B cell (primary cell): ENCODE measurements at regions not wholly inside any gene's neighbourhood (a gene's known extent, or its start where the extent isn't known, plus 50 kb on each side); places are given as distances from the start of the nearest gene placed in this dataset.

ENCODE experiments used
- EZH2 ChIP-seq: IDR thresholded peaks from 2 replicates; pipeline ENCODE4 v1.6.1; 2012; ENCODE audit warnings: borderline replicate concordance, low read depth, mild to moderate bottlenecking, moderate library complexity, low read length; ENCODE audit not compliant: insufficient read depth, poor library complexity, severe bottlenecking
- TF ChIP-seq, protein P1 (sequence below): fragments of 200-600 bp; IDR thresholded peaks from one replicate; pipeline ENCODE4 v1.8.0; 2022; ENCODE audit warnings: antibody characterized with exemption, mild to moderate bottlenecking

DNA sequence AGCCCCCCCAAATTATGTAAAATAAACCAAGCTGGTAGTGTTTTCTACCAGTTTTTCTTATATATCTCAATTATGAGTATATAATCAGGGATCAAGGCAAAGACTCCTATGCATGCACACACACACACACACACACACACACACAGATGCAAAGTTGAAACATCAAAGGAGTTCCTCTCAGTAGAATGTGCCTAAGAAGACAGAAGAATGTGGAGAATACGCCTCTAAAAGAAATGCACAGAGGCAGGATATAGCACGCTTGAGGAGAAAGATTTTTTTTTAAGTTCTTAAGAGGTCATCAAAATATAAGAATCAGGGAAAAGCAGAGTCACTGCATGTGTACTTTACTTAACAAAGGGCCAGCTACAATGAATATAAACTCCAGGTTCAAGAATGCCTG is 138.2 kb upstream of the CLEC14A start:
- TF ChIP-seq, protein P1, sequence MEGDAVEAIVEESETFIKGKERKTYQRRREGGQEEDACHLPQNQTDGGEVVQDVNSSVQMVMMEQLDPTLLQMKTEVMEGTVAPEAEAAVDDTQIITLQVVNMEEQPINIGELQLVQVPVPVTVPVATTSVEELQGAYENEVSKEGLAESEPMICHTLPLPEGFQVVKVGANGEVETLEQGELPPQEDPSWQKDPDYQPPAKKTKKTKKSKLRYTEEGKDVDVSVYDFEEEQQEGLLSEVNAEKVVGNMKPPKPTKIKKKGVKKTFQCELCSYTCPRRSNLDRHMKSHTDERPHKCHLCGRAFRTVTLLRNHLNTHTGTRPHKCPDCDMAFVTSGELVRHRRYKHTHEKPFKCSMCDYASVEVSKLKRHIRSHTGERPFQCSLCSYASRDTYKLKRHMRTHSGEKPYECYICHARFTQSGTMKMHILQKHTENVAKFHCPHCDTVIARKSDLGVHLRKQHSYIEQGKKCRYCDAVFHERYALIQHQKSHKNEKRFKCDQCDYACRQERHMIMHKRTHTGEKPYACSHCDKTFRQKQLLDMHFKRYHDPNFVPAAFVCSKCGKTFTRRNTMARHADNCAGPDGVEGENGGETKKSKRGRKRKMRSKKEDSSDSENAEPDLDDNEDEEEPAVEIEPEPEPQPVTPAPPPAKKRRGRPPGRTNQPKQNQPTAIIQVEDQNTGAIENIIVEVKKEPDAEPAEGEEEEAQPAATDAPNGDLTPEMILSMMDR: no peak
- TF ChIP-seq EZH2: no peak
